HG03565 (cell line): ENCODE measurements at regions not wholly inside any gene's neighbourhood (a gene's known extent, or its start where the extent isn't known, plus 50 kb on each side); places are given as distances from the start of the nearest gene placed in this dataset.
A peak's percentile ranks its signal among the peaks of the same experiment; 100 is the strongest.
"Not testable (repeated sequence)": the region's sequence is repeated elsewhere in the genome, so short reads cannot be mapped to it uniquely, and the experiment has no call there.

ENCODE experiments used
- ATAC-seq: cut with Tn5 transposase; IDR thresholded peaks from one replicate; pipeline ENCODE4 v1.9.1; 2021; ENCODE audit warnings: mild to moderate bottlenecking, moderate library complexity; ENCODE audit not compliant: unreplicated experiment

GRCh38 chr4:14919785-14920184, 82.5 kb upstream of the CPEB2 start:
- no peak for ATAC-seq

DNA sequence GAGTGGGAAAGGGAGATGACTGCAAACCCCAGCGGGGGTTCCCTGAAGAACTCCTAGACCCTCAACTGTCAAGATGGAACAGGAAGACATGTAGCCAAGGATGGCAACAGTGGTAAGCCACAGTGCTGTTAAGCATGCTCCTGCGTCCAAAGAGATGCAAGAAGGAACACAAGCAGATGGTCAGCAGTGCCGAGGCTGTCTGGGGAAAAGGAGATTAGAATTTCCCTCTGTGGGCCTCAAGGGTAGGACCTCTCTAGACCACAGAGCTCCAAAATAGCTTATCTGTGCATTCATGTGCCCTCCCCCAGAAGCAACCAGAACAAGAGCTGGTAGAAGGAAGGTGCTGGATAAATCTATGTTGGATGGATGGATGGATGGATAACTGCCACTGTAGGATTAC, 82.0 kb upstream of the CPEB2 start:
- ATAC-seq: no peak

DNA sequence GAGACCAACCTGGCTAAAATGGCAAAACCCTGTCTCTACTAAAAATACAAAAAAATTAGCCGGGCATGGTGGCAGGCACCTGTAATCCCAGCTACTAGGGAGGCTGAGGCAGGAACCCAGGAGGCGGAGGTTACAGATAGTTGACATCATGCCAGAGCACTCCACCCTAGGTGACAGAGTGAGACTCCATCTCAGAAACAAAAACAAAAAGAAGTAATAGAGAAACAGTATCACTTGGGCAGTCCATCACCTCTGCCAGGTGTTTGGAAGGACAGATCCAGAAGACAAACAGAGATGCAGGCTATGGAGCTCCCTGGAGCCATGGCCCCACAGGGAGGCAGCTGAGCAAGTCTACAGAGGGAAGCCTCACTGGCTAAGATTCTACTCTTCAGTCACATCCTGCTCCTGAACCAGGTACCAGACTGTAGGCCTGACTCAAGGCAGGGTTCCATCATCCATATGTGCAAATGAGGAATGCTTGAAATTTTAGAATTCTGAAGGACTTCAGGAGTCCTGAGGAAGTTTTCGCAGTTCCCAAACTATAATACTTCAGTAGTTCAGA, 81.4 kb upstream of the CPEB2 start:
- ATAC-seq: no peak

DNA sequence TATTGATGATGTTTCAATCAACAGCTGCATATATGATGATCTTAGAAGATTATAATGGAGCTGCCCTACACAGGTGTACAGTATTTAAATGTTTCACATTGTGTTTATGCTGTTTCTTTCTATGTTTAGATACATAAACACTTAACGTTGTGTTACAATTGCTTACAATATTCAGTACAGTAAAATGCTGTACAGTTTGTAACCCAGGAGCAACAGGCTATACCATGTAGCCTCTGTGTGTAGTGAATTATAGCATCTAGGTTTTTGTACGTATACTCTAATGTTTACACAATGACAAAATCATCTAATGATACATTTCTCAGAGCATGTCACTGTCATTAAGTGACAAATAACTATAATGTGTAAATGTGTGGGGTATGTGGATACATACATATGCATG, 80.5 kb upstream of the CPEB2 start:
- not testable (repeated sequence) for ATAC-seq

DNA sequence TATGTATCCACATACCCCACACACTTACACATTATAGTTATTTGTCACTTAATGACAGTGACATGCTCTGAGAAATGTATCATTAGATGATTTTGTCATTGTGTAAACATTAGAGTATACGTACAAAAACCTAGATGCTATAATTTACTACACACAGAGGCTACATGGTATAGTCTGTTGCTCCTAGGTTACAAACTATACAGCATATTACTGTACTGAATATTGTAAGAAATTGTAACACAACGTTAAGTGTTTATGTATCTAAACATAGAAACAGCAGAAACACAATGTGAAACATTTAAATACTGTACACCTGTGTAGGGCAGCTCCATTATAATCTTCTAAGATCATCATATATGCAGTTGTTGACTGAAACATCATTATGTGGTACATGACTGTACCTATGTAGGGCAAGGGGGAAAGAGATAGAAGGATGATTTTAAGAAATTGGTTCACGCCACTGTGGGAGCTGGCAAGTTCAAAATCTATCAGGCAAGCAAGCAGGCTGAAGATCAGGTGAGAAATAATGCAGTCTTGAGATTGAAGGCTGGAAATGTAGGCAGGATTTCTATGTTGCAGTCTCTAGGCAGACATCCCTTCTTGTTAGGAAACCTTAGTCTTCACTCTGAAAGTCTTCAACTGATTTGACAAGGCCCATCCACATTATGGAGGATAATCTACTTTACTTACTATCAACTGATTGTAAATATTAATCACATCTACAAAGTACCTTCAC, 78.0 kb upstream of the CPEB2 start:
- no peak for ATAC-seq

- no peak for ATAC-seq
Observed at GRCh38 chr4:14924812-14925344, 77.4 kb upstream of the CPEB2 start.

- no peak for ATAC-seq
Observed at GRCh38 chr4:14925471-14925870, 76.8 kb upstream of the CPEB2 start.

DNA sequence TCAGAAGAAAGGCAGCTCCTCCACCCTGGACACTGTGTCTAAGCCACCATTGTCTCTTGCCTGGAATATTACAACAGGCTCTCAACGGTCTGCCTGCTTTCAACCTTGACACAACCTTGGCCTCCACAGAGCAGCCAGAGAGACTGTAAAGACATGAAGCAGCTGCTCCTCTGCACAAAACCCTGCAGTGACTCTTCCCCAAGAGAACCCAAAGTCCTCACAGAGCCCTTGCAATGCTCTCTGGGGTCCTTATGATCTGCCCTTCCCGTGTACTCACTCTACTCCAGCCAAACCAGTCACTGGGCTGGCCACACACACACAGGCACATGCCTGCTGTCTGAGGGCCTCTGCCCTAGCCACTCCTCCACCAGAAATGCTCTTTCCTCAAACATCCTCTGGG, 75.9 kb upstream of the CPEB2 start:
- no peak for ATAC-seq

DNA sequence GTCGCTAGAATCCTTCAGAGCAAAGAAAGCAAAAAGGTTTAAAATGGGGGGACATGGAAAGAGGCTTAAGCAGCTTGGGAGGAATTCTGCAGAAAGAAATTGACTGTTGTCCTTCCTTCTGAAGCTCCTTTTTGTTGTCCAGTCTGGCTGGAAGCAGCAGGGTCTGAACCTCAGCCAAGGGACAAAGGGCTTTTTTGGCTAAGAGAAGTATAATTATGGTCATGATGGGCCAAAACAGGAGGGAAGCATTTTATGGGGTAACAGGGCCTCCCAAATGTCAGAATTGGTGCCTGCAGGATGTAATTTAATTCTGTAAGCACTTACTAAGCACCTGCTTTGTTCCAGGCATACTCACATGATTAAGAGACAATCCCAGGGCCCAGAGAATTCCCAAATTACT, 74.2 kb upstream of the CPEB2 start:
- ATAC-seq: no peak

DNA sequence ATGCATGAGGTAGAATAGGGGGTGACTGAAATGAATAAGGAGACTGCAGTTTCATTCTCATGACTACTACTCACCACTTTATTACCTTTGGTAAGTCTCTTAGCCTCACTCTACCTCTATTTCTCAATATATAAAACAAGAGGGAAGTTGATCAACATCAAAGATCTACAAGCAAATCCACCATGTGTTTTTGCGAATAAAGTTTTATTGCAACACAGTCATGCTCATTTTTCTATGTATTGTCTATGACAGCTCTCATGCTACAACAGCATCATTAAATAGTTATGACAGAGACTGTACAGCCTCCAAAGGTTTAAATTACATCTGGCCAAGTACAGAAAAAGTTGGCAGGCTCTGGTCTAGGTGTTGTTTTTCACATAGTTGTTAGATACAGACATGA, 72.6 kb upstream of the CPEB2 start:
- no peak for ATAC-seq

GRCh38 chr4:14934704-14935390, 67.4 kb upstream of the CPEB2 start:
- ATAC-seq: no peak

GRCh38 chr4:14943749-14944148, 58.5 kb upstream of the CPEB2 start:
- ATAC-seq: no peak

GRCh38 chr4:14952352-14952751, 49.9 kb upstream of the CPEB2 start:
- peak; percentile 59 for ATAC-seq
